ENCODE measurements at regions not wholly inside any gene's neighbourhood (a gene's known extent, or its start where the extent isn't known, plus 50 kb on each side); places are given as distances from the start of the nearest gene placed in this dataset.
"Not testable (repeated sequence)": the region's sequence is repeated elsewhere in the genome, so short reads cannot be mapped to it uniquely, and the experiment has no call there.

- no peak for DNase-seq (ENCODE audit: low spot score)
Measured at GRCh38 chr1:190003376-190003775, 474.3 kb downstream of the BRINP3 start.

GRCh38 chr1:190011585-190011984 lies 466.1 kb downstream of the BRINP3 start:
- DNase-seq (ENCODE audit: low spot score), result no peak

GRCh38 chr1:190019151-190019550 lies 458.5 kb downstream of the BRINP3 start:
- DNase-seq (ENCODE audit: low spot score), result not testable (repeated sequence)

GRCh38 chr1:190019717-190020116 lies 457.9 kb downstream of the BRINP3 start:
- no peak for DNase-seq (ENCODE audit: low spot score)

GRCh38 chr1:190022709-190023108 lies 455.0 kb downstream of the BRINP3 start:
- DNase-seq (ENCODE audit: low spot score), result no peak

GRCh38 chr1:190029441-190029840 lies 448.2 kb downstream of the BRINP3 start:
- DNase-seq (ENCODE audit: low spot score), result no peak

- DNase-seq (ENCODE audit: low spot score), result no peak
Measured at GRCh38 chr1:190043655-190044054, 434.0 kb downstream of the BRINP3 start.

- no peak for DNase-seq (ENCODE audit: low spot score)
Measured at GRCh38 chr1:190046231-190046630, 431.4 kb downstream of the BRINP3 start.

Measured in mesenteric fat pad (tissue), 1 donor.